AG08396 (cell line): ENCODE measurements at regions not wholly inside any gene's neighbourhood (a gene's known extent, or its start where the extent isn't known, plus 50 kb on each side); places are given as distances from the start of the nearest gene placed in this dataset.

Experiments
- DNase-seq: peaks from one replicate; pipeline ENCODE4 v3.0.0; 2012; ENCODE audit warnings: low spot score, mixed read lengths

- peak; percentile 37 for DNase-seq
These were observed 55.7 kb upstream of the TOP3B start for GRCh38 chr22:22038178-22038880.

GRCh38 chr22:22037740-22038139 lies 55.2 kb upstream of the TOP3B start:
- DNase-seq: peak; percentile 61

- DNase-seq: no peak
These were observed 54.6 kb upstream of the TOP3B start for GRCh38 chr22:22037229-22037628.

- no peak for DNase-seq
These were observed 54.0 kb upstream of the TOP3B start for GRCh38 chr22:22036588-22036987.

GRCh38 chr22:22035771-22036314 lies 53.3 kb upstream of the TOP3B start:
- DNase-seq: no peak

GRCh38 chr22:22035203-22035602 lies 52.6 kb upstream of the TOP3B start:
- DNase-seq: no peak

- DNase-seq: no peak
These were observed 52.0 kb upstream of the TOP3B start for GRCh38 chr22:22034469-22035132.

- DNase-seq: no peak
These were observed 51.3 kb upstream of the TOP3B start for GRCh38 chr22:22033803-22034468.

GRCh38 chr22:22032906-22033802 lies 50.6 kb upstream of the TOP3B start:
- DNase-seq: no peak

- DNase-seq: no peak
These were observed 49.7 kb upstream of the TOP3B start for GRCh38 chr22:22032099-22032905.
